ENCODE measurements at regions not wholly inside any gene's neighbourhood (a gene's known extent, or its start where the extent isn't known, plus 50 kb on each side); places are given as distances from the start of the nearest gene placed in this dataset.

- no peaks in the 10 kb centered on the region for H3K27me3 ChIP-seq (ENCODE audit: low read depth)
- H3K4me1 ChIP-seq: peaks cover 11% of the 10 kb centered on the region
- H3K4me3 ChIP-seq: no peak overlapping the region
- intact Hi-C loops (cut with micrococcal nuclease): no loop called here
- TF ChIP-seq, protein P1, sequence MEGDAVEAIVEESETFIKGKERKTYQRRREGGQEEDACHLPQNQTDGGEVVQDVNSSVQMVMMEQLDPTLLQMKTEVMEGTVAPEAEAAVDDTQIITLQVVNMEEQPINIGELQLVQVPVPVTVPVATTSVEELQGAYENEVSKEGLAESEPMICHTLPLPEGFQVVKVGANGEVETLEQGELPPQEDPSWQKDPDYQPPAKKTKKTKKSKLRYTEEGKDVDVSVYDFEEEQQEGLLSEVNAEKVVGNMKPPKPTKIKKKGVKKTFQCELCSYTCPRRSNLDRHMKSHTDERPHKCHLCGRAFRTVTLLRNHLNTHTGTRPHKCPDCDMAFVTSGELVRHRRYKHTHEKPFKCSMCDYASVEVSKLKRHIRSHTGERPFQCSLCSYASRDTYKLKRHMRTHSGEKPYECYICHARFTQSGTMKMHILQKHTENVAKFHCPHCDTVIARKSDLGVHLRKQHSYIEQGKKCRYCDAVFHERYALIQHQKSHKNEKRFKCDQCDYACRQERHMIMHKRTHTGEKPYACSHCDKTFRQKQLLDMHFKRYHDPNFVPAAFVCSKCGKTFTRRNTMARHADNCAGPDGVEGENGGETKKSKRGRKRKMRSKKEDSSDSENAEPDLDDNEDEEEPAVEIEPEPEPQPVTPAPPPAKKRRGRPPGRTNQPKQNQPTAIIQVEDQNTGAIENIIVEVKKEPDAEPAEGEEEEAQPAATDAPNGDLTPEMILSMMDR (IDR thresholded peaks at IDR 0.05; ENCODE audit: borderline replicate concordance): no peak
- peaks cover 25% of the 10 kb centered on the region for H3K9me3 ChIP-seq (replicated peaks)
- no peak for DNase-seq
- H3K27ac ChIP-seq (replicated peaks): no peak overlapping the region
- H3K36me3 ChIP-seq: no peaks in the 10 kb centered on the region
Observed at GRCh38 chr17:77515227-77515626, 374.5 kb downstream of the SEC14L1 start.

DNA sequence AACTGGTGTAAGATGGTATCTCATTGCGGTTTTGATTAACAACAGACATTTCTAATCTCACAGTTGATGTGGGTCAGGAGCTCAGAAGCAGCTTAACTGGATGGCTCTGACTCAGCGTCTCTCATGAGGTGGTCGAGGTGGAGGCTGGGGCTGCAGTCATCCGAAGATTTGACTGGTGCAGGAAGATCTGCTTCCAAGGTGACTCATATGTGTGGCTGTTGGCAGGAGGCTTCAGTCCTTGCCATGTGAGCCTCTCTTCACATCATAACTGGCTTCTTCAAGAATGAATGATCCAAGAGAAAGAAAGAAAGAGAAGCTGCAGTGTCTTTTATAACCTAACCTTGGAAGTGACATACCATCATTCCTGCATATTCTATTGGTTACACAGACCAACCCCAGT lies 376.1 kb downstream of the SEC14L1 start:
- TF ChIP-seq, protein P1 (IDR thresholded peaks at IDR 0.05; ENCODE audit: borderline replicate concordance): no peak
- Histone ChIP-seq H3K27me3 (ENCODE audit: low read depth) (no peaks in the 10 kb centered on the region), H3K36me3 (no peaks in the 10 kb centered on the region), H3K4me3 (no peak overlapping the region), H3K27ac (replicated peaks) (no peak overlapping the region), H3K4me1 (peaks cover 11% of the 10 kb centered on the region), H3K9me3 (replicated peaks) (peaks cover 9% of the 10 kb centered on the region)
- no peak for DNase-seq
- intact Hi-C loops (cut with micrococcal nuclease): no loop called here

DNA sequence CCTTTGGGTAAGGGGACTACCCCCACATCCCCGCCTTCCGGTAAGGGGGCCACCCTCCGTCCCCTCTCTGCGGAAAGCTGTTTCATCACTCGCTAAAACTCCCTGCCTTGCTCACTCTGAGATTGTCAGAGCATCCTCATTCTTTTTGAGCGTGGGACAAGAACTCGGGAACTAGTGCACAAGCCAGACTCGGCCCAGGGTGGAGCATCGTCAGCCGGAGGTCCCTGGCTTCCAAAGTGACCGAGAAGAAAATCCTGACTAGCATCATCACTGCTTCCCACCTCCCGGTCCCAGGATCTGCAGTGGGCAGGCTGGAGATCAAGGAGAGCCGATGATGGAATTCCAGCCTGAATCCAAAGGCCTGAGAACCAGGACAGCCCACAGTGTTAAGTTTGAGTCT lies 380.3 kb downstream of the SEC14L1 start:
- intact Hi-C loops (cut with micrococcal nuclease): no loop called here
- peaks cover under 1% of the 10 kb centered on the region for H3K27me3 ChIP-seq (ENCODE audit: low read depth)
- TF ChIP-seq, protein P1 (IDR thresholded peaks at IDR 0.05; ENCODE audit: borderline replicate concordance): no peak
- peaks cover 4% of the 10 kb centered on the region for H3K9me3 ChIP-seq (replicated peaks)
- no peak overlapping the region for H3K4me3 ChIP-seq
- no peak for DNase-seq
- no peak overlapping the region for H3K27ac ChIP-seq (replicated peaks)
- peaks cover 12% of the 10 kb centered on the region for H3K4me1 ChIP-seq
- no peaks in the 10 kb centered on the region for H3K36me3 ChIP-seq

DNA sequence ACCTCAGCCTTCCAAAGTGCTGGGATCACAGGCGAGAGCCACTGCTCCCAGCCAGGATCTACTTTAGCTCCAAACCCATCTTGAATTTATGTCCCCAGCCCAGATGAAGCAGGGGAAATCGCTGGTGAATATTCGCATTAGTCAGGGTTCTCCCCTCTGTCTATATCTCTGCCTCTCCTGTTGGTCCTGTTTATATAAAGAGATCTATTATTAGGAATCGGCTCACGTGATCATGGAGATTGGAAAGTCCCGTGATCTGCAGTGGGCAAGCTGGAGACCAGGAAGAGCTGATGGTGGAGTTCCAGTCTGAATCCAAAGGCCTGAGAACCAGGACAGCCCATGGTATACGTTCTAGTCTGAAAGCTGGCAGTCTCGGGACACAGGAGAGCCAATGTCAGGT lies 382.8 kb downstream of the SEC14L1 start:
- no peaks in the 10 kb centered on the region for H3K9me3 ChIP-seq (replicated peaks)

DNA sequence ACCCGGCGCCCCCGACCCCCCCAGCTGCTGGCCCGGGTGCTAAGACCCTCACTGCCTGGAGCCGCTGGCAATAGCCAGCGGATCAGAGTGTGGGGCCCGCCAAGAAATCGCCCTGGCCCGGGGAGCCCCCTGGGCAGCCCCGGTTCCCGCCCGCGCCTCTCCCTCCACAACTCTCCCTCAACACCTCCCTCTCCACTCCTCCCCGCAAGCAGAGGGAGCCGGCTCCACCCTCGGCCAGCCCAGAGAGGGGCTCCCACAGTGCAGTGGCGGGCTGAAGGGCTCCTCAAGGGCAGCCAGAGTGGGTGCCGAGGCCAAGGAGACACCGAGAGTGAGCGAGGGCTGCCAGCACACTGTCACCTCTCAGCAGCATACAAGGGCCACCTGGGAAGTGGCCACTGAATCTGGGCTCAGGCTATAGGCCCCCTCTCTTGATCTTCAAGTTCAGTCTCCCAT lies 385.5 kb downstream of the SEC14L1 start:
- H3K27ac ChIP-seq (replicated peaks): no peak overlapping the region
- no peaks in the 10 kb centered on the region for H3K36me3 ChIP-seq
- DNase-seq: no peak
- peaks cover 24% of the 10 kb centered on the region for H3K4me1 ChIP-seq
- H3K4me3 ChIP-seq: no peak overlapping the region
- intact Hi-C loops (cut with micrococcal nuclease): no loop called here
- H3K27me3 ChIP-seq (ENCODE audit: low read depth): peaks cover 38% of the 10 kb centered on the region
- TF ChIP-seq, protein P1 (IDR thresholded peaks at IDR 0.05; ENCODE audit: borderline replicate concordance): no peak
- no peaks in the 10 kb centered on the region for H3K9me3 ChIP-seq (replicated peaks)

More for the DNA sequence above, 382.8 kb downstream of the SEC14L1 start:
- H3K27me3 ChIP-seq (ENCODE audit: low read depth): peaks cover 26% of the 10 kb centered on the region
- peaks cover 18% of the 10 kb centered on the region for H3K4me1 ChIP-seq
- intact Hi-C loops (cut with micrococcal nuclease): no loop called here
- TF ChIP-seq, protein P1 (IDR thresholded peaks at IDR 0.05; ENCODE audit: borderline replicate concordance): no peak
- H3K4me3 ChIP-seq: no peak overlapping the region
- no peaks in the 10 kb centered on the region for H3K36me3 ChIP-seq
- DNase-seq: no peak
- no peak overlapping the region for H3K27ac ChIP-seq (replicated peaks)

Measured in left ventricle myocardium inferior (tissue), 1 donor.